Stimulated activated CD4-positive, alpha-beta T cell treated with anti-CD3 and anti-CD28 coated beads, Interleukin-1b, Interleukin-23, amount 100 ng/mL, for 24 hours (primary cell): ENCODE measurements at regions not wholly inside any gene's neighbourhood (a gene's known extent, or its start where the extent isn't known, plus 50 kb on each side); places are given as distances from the start of the nearest gene placed in this dataset.

Experiments used
- DNase-seq, 4 experiments: peaks; one replicate each; pipeline ENCODE4 v3.0.0-alpha.2; 2020; ENCODE audit warnings: low read depth in 4 of 4, low spot score in 1 of 4

GRCh38 chrX:39580043-39580442, 517.7 kb downstream of the BCOR start:
- DNase-seq, result no peak

GRCh38 chrX:39581411-39581810, 516.3 kb downstream of the BCOR start:
- no peak for DNase-seq

GRCh38 chrX:39582091-39582490, 515.7 kb downstream of the BCOR start:
- no peak for DNase-seq

- no peak for DNase-seq
Observed at GRCh38 chrX:39582976-39583375, 514.8 kb downstream of the BCOR start.

GRCh38 chrX:39585808-39586207, 511.9 kb downstream of the BCOR start:
- no peak for DNase-seq

- DNase-seq, result no peak
Observed at GRCh38 chrX:39586359-39586758, 511.4 kb downstream of the BCOR start.

- DNase-seq, result no peak
Observed at GRCh38 chrX:39591099-39591498, 506.7 kb downstream of the BCOR start.

GRCh38 chrX:39592776-39593175, 505.0 kb downstream of the BCOR start:
- no peak for DNase-seq

- no peak for DNase-seq
Observed at GRCh38 chrX:39595977-39596376, 501.8 kb downstream of the BCOR start.

GRCh38 chrX:39596437-39596836, 501.3 kb downstream of the BCOR start:
- no peak for DNase-seq

- no peak for DNase-seq
Observed at GRCh38 chrX:39599339-39599738, 498.4 kb downstream of the BCOR start.

- no peak for DNase-seq
Observed at GRCh38 chrX:39600222-39600621, 497.5 kb downstream of the BCOR start.

- DNase-seq, result no peak
Observed at GRCh38 chrX:39601231-39602177, 496.3 kb downstream of the BCOR start.

GRCh38 chrX:39602195-39602594, 495.6 kb downstream of the BCOR start:
- DNase-seq, result no peak

GRCh38 chrX:39603230-39603629, 494.5 kb downstream of the BCOR start:
- no peak for DNase-seq

- DNase-seq, result no peak
Observed at GRCh38 chrX:39605183-39605582, 492.6 kb downstream of the BCOR start.

- no peak for DNase-seq
Observed at GRCh38 chrX:39605866-39606265, 491.9 kb downstream of the BCOR start.

- DNase-seq, result no peak
Observed at GRCh38 chrX:39609941-39610340, 487.8 kb downstream of the BCOR start.

GRCh38 chrX:39611468-39611867, 486.3 kb downstream of the BCOR start:
- DNase-seq, result no peak

- DNase-seq, result peak in 1 of 4 experiments; percentile 15
Observed at GRCh38 chrX:39613482-39613995, 484.2 kb downstream of the BCOR start.

- peak; percentile 32 to 60 (median 34) for DNase-seq
Observed at GRCh38 chrX:39613997-39614679, 483.6 kb downstream of the BCOR start.

GRCh38 chrX:39614680-39614998, 483.1 kb downstream of the BCOR start:
- no peak for DNase-seq
